HG02938 (cell line): ENCODE measurements at regions not wholly inside any gene's neighbourhood (a gene's known extent, or its start where the extent isn't known, plus 50 kb on each side); places are given as distances from the start of the nearest gene placed in this dataset.
"Not testable (repeated sequence)": the region's sequence is repeated elsewhere in the genome, so short reads cannot be mapped to it uniquely, and the experiment has no call there.

Source experiments
- ATAC-seq: cut with Tn5 transposase; IDR thresholded peaks from one replicate; pipeline ENCODE4 v1.9.1; 2021; ENCODE audit warnings: mild to moderate bottlenecking, moderate library complexity; ENCODE audit not compliant: unreplicated experiment

DNA sequence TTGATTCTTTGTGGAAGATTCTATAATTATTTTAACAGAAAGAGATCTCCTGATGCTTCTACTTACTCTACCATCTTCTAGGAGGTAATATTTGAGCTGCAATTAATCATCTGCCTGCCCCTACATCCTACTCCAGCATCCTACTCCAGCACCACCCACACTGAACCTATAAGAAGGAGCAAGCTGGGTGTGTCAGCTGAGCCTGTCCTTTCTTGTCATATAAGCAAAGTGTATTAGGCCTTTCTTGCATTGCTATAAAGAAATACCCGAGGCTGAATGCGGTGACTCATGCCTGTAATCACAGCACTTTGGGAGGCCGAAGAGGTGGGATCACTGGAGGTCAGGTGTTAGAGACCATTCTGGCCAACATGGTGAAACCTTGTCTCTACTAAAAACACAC is 84.2 kb upstream of the ARG1 start:
- no peak for ATAC-seq

DNA sequence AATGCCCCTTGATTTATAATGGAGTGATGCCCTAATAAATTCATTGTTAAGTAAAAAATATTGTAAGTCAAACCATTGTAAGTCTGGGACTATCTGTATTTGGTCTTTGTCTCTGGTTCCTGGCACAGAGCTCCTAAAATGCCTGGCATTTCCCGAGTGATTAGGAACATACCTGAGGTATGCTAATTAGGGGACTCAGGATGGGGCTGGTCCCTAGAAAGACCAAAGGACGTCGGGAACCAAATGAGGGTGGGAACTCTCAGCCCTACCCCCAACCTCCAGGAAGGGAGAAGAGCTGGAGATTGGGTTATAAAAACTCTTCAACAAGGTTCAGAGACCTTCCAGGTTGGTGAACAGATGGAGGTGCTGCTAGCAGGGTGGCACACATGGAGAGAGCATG is 82.6 kb upstream of the ARG1 start:
- no peak for ATAC-seq

DNA sequence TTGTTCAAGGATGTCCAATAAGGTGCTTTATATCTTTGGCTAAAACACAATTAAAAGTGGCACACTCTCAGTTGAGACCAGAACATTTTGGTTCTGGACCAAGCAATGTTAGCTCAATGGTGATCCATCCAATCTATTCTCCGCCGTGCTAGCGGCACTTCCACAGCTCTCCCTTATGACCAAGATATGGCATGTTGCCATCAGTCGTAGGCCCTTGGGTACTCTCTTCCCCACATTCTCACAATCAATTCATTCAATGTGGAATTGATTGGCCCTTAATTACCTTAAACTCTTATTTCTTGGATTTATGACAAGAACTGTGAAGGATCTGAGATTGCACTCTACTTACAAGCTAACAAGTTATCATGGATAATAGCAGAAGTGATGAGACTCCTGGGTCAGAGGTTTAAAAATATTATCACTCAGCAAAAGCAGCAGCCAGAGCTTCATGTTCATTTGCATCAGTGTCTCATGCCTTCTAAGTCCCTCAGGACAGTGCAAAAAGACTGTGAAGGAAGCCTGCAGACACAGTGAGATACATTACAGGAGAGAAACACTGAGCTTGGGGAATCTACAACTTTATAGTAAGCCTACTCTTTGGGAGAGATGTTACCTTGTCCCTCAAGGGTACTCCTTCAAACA is 80.0 kb upstream of the ARG1 start:
- ATAC-seq = no peak

DNA sequence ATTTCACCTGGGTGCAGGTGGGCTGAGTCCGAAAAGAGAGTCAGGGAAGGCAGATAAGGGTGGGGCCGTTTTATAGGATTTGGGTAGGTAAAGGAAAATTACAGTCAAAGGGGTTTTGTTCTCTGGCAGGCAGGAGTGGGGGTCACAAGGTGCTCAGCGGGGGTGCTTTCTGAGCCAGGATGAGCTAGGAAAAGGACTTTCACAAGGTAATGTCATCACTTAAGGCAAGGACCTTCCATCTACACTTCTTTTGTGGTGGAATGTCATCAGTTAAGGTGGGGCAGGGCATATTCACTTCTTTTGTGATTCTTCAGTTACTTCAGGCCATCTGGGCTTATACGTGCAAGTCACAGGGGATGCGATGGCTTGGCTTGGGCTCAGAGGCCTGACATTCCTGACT is 68.6 kb upstream of the ARG1 start:
- ATAC-seq = not testable (repeated sequence)

DNA sequence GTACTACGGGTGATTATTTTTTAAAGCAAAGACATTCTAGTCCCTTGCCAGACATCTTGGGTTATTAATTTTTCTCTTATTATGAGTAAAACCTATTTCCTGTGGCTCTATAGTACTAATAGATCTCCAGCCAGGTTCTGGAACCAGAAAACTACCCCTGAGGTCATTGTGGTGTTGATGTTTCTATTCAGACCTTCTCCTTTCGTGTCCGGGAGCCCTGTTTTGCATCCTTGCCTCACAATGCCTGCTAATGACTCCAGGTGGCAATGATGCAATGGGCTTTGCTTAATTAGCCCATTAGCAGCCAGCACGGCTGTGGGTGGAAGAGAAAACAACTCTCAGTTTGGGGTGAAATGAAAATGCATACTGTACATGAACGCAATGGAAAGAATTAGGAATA is 62.9 kb upstream of the ARG1 start:
- ATAC-seq = no peak

- no peak for ATAC-seq
Observed at GRCh38 chr6:131510591-131510990, 62.4 kb upstream of the ARG1 start.

GRCh38 chr6:131519670-131520436 is 53.2 kb upstream of the ARG1 start:
- ATAC-seq = peak; percentile 96
